Left lobe of liver (tissue), 2 donors: ENCODE measurements at regions not wholly inside any gene's neighbourhood (a gene's known extent, or its start where the extent isn't known, plus 50 kb on each side); places are given as distances from the start of the nearest gene placed in this dataset.
"Not testable (repeated sequence)": the region's sequence is repeated elsewhere in the genome, so short reads cannot be mapped to it uniquely, and the experiment has no call there.

Experiments
- ATAC-seq: fragments of 200-7000 bp; cut with Tn5 transposase; one replicate; pipeline ENCODE4 v1.9.1; 2020; ENCODE audit warnings: mild to moderate bottlenecking, moderate library complexity
- DNase-seq: peaks from one replicate; pipeline ENCODE4 v3.0.0-alpha.2; 2020; ENCODE audit warnings: low spot score
- donor health status: DM: no; HTN: no; CAD: no; lungs with moderate emphysema.
- donor health status: DM: no; HTN: yes; CAD: no.

- no peak for ATAC-seq
- no peak for DNase-seq
Observed at GRCh38 chr2:13652531-13653313, 936.0 kb downstream of the TRIB2 start.

GRCh38 chr2:13654416-13654815 lies 937.7 kb downstream of the TRIB2 start:
- no peak for ATAC-seq
- DNase-seq = no peak

GRCh38 chr2:13660231-13660630 lies 943.5 kb downstream of the TRIB2 start:
- no peak for ATAC-seq
- DNase-seq = no peak

- DNase-seq (no peak), ATAC-seq (no peak)
Observed at GRCh38 chr2:13662055-13662454, 945.3 kb downstream of the TRIB2 start.

- DNase-seq (no peak), ATAC-seq (no peak)
Observed at GRCh38 chr2:13666582-13667414, 950.1 kb downstream of the TRIB2 start.

GRCh38 chr2:13667415-13667757 lies 950.6 kb downstream of the TRIB2 start:
- DNase-seq (no peak), ATAC-seq (no peak)

- ATAC-seq (no peak), DNase-seq (no peak)
Observed at GRCh38 chr2:13669607-13670006, 952.9 kb downstream of the TRIB2 start.

GRCh38 chr2:13673821-13674220 lies 957.1 kb downstream of the TRIB2 start:
- not testable (repeated sequence) for DNase-seq, ATAC-seq

GRCh38 chr2:13676269-13676668 lies 956.2 kb upstream of the LRATD1 start:
- ATAC-seq = no peak
- no peak for DNase-seq

- ATAC-seq (no peak), DNase-seq (no peak)
Observed at GRCh38 chr2:13681936-13682335, 950.6 kb upstream of the LRATD1 start.

GRCh38 chr2:13682540-13683272 lies 949.8 kb upstream of the LRATD1 start:
- DNase-seq = no peak

GRCh38 chr2:13686262-13686661 lies 946.3 kb upstream of the LRATD1 start:
- no peak for ATAC-seq
- DNase-seq = no peak

More at GRCh38 chr2:13682540-13683272, 949.8 kb upstream of the LRATD1 start:
- ATAC-seq = no peak

- no peak for DNase-seq
- ATAC-seq = no peak
Observed at GRCh38 chr2:13694673-13695072, 937.8 kb upstream of the LRATD1 start.

GRCh38 chr2:13696601-13697000 lies 935.9 kb upstream of the LRATD1 start:
- ATAC-seq (no peak), DNase-seq (no peak)

- DNase-seq = no peak
- no peak for ATAC-seq
Observed at GRCh38 chr2:13698847-13699246, 933.7 kb upstream of the LRATD1 start.

GRCh38 chr2:13699939-13700338 lies 932.6 kb upstream of the LRATD1 start:
- DNase-seq, ATAC-seq: not testable (repeated sequence)

GRCh38 chr2:13711154-13711553 lies 921.4 kb upstream of the LRATD1 start:
- ATAC-seq (no peak), DNase-seq (no peak)

GRCh38 chr2:13714466-13714865 lies 918.1 kb upstream of the LRATD1 start:
- DNase-seq = no peak
- no peak for ATAC-seq

GRCh38 chr2:13725945-13726344 lies 906.6 kb upstream of the LRATD1 start:
- no peak for ATAC-seq

GRCh38 chr2:13745330-13745729 lies 887.2 kb upstream of the LRATD1 start:
- no peak for DNase-seq
- no peak for ATAC-seq

More at GRCh38 chr2:13725945-13726344, 906.6 kb upstream of the LRATD1 start:
- DNase-seq = no peak

- no peak for DNase-seq
Observed at GRCh38 chr2:13751955-13752354, 880.6 kb upstream of the LRATD1 start.

More at GRCh38 chr2:13751955-13752354, 880.6 kb upstream of the LRATD1 start:
- ATAC-seq = no peak
